H1 (cell line): ENCODE measurements at regions not wholly inside any gene's neighbourhood (a gene's known extent, or its start where the extent isn't known, plus 50 kb on each side); places are given as distances from the start of the nearest gene placed in this dataset.

Experiments
- CBX8 ChIP-seq: fragments of 300-800, 300-1000 bp; sonication (generic); IDR thresholded peaks from 2 replicates; pipeline ENCODE4 v1.7.1; 2016; ENCODE audit warnings: low read depth, low read length, borderline replicate concordance
- GABPA ChIP-seq: IDR thresholded peaks from 2 replicates; pipeline ENCODE4 v1.6.1; 2011; ENCODE audit warnings: mild to moderate bottlenecking, low read length, moderate library complexity, borderline replicate concordance; ENCODE audit not compliant: insufficient read depth
- GTF2F1 ChIP-seq: IDR thresholded peaks from 2 replicates; pipeline ENCODE4 v1.6.1; 2012; ENCODE audit warnings: low read depth, low read length, improper control_type of control experiment, borderline replicate concordance
- TCF12 ChIP-seq: IDR thresholded peaks from 2 replicates; pipeline ENCODE4 v1.6.1; 2011; ENCODE audit warnings: low read depth, mild to moderate bottlenecking, low read length

GRCh38 chr5:168165977-168166376 is 125.5 kb upstream of the WWC1 start (continued):
- TF ChIP-seq CBX8 (no peak), TCF12 (no peak), GTF2F1 (no peak), GABPA (no peak)
- TF ChIP-seq, all 59 proteins: peak for 0
